Neural cell (in vitro differentiated cells): ENCODE measurements at regions not wholly inside any gene's neighbourhood (a gene's known extent, or its start where the extent isn't known, plus 50 kb on each side); places are given as distances from the start of the nearest gene placed in this dataset.

Source experiments
- H2AFZ ChIP-seq: fragments of 200-600, 300-800 bp; sonication (generic), shearing (Covaris generic); 2 replicates; pipeline ENCODE4 v1.6.0; 2014; ENCODE audit warnings: low read depth, mild to moderate bottlenecking, antibody characterized with exemption, low read length, moderate library complexity
- H3F3A ChIP-seq: fragments of 200-600 bp; shearing (Covaris generic); 2 replicates; pipeline ENCODE4 v1.6.1; 2016; ENCODE audit warnings: mild to moderate bottlenecking, moderate library complexity, mixed read lengths, antibody characterized with exemption, low read length; ENCODE audit not compliant: insufficient read depth, poor library complexity, severe bottlenecking
- H3K27ac ChIP-seq: fragments of 200-600, 300-800 bp; sonication (generic), shearing (Covaris generic); 2 replicates; pipeline ENCODE4 v1.5.1; 2014; ENCODE audit warnings: mild to moderate bottlenecking, low read length, moderate library complexity
- H3K27me3 ChIP-seq: fragments of 300-800, 200-600 bp; sonication (generic), shearing (Covaris generic); 2 replicates; pipeline ENCODE4 v1.6.0; 2014; ENCODE audit warnings: mild to moderate bottlenecking, low read depth, low read length, moderate library complexity; ENCODE audit not compliant: insufficient read depth
- H3K36me3 ChIP-seq: fragments of 300-800, 200-600 bp; sonication (generic), shearing (Covaris generic); 2 replicates; pipeline ENCODE4 v1.5.1; 2014; ENCODE audit warnings: mild to moderate bottlenecking, antibody characterized with exemption, low read length, moderate library complexity; ENCODE audit not compliant: insufficient read depth
- H3K4me2 ChIP-seq: fragments of 300-800, 200-600 bp; sonication (generic), shearing (Covaris generic); 2 replicates; pipeline ENCODE4 v1.6.0; 2014; ENCODE audit warnings: mild to moderate bottlenecking, low read length
- H3K4me3 ChIP-seq: fragments of 300-800, 200-600 bp; sonication (generic), shearing (Covaris generic); 2 replicates; pipeline ENCODE4 v1.5.1; 2014; ENCODE audit warnings: mild to moderate bottlenecking, low read length, moderate library complexity
- H3K79me2 ChIP-seq: fragments of 200-600 bp; shearing (Covaris generic); replicated peaks from 2 replicates; pipeline ENCODE4 v1.6.0; 2014; ENCODE audit warnings: mild to moderate bottlenecking, low read length, moderate library complexity; ENCODE audit not compliant: insufficient read depth
- H3K9ac ChIP-seq: fragments of 300-800, 200-600 bp; sonication (generic), shearing (Covaris generic); 2 replicates; pipeline ENCODE4 v1.6.1; 2016; ENCODE audit warnings: mild to moderate bottlenecking, low read length, mixed read lengths
- H3K9me2 ChIP-seq: fragments of 200-600 bp; shearing (Covaris generic); 2 replicates; pipeline ENCODE4 v1.6.1; 2016; ENCODE audit warnings: mild to moderate bottlenecking, low read length, mixed read lengths; ENCODE audit not compliant: insufficient read depth
- H3K9me3 ChIP-seq: fragments of 200-600, 300-800 bp; sonication (generic), shearing (Covaris generic); 2 replicates; pipeline ENCODE4 v1.6.1; 2016; ENCODE audit warnings: mild to moderate bottlenecking, mixed run types, low read length, moderate library complexity, mixed read lengths
- H4K20me1 ChIP-seq: fragments of 200-600 bp; shearing (Covaris generic); 2 replicates; pipeline ENCODE4 v1.6.1; 2016; ENCODE audit warnings: mild to moderate bottlenecking, mixed run types; ENCODE audit not compliant: insufficient read depth
- CTCF ChIP-seq: fragments of 450-650 bp; IDR thresholded peaks from 2 replicates; pipeline ENCODE4 v1.5.1; 2014; ENCODE audit warnings: antibody characterized with exemption, mild to moderate bottlenecking, moderate library complexity; ENCODE audit not compliant: poor library complexity, severe bottlenecking
- EP300 ChIP-seq: fragments of 450-650 bp; conservative IDR thresholded peaks from 2 replicates; pipeline ENCODE4 v1.6.1; 2014; ENCODE audit warnings: antibody characterized with exemption, mild to moderate bottlenecking, moderate library complexity; ENCODE audit not compliant: poor library complexity, severe bottlenecking
- EZH2 ChIP-seq: fragments of 200-600, 300-800 bp; shearing (Covaris generic), sonication (generic); IDR thresholded peaks from 2 replicates; pipeline ENCODE4 v1.6.1; 2014; ENCODE audit warnings: antibody characterized with exemption, low read length, borderline replicate concordance, mild to moderate bottlenecking; ENCODE audit not compliant: insufficient read depth, poor library complexity, severe bottlenecking
- POLR2AphosphoS5 ChIP-seq: IDR thresholded peaks from 2 replicates; pipeline ENCODE4 v1.6.1; 2012
- REST ChIP-seq: IDR thresholded peaks from 2 replicates; pipeline ENCODE4 v1.6.1; 2012; ENCODE audit warnings: borderline replicate concordance
- SMC3 ChIP-seq: fragments of 450-650 bp; conservative IDR thresholded peaks from 2 replicates; pipeline ENCODE4 v1.6.1; 2014; ENCODE audit warnings: antibody characterized with exemption, mild to moderate bottlenecking, moderate library complexity; ENCODE audit not compliant: poor library complexity

- no peak for TF ChIP-seq SMC3
These were observed 55.5 kb upstream of the ZNF354A start (continued) for GRCh38 chr5:178785999-178786398.

- Histone ChIP-seq H3K27ac (no peak overlapping the region), H3K36me3 (no peaks in the 10 kb centered on the region), H4K20me1 (no peaks in the 10 kb centered on the region), H3K4me3 (no peak overlapping the region), H3K4me2 (no peak overlapping the region), H2AFZ (no peak overlapping the region), H3K27me3 (no peaks in the 10 kb centered on the region), H3K9me3 (no peaks in the 10 kb centered on the region), H3F3A (no peaks in the 10 kb centered on the region), H3K9me2 (no peaks in the 10 kb centered on the region), H3K9ac (no peak overlapping the region), H3K79me2 (no peaks in the 10 kb centered on the region)
- no peak for TF ChIP-seq POLR2AphosphoS5
- TF ChIP-seq SMC3 = no peak
- TF ChIP-seq CTCF = no peak
These were observed 53.9 kb upstream of the ZNF354A start for GRCh38 chr5:178784391-178784790.

- H3K9me3 ChIP-seq = no peaks in the 10 kb centered on the region
- H3K79me2 ChIP-seq = no peaks in the 10 kb centered on the region
- no peaks in the 10 kb centered on the region for H3F3A ChIP-seq
- H3K9me2 ChIP-seq = no peaks in the 10 kb centered on the region
- H3K4me3 ChIP-seq = no peak overlapping the region
- H3K36me3 ChIP-seq = no peaks in the 10 kb centered on the region
- no peak overlapping the region for H2AFZ ChIP-seq
- no peaks in the 10 kb centered on the region for H3K27me3 ChIP-seq
- H3K4me2 ChIP-seq = no peak overlapping the region
- H3K9ac ChIP-seq = no peak overlapping the region
- H4K20me1 ChIP-seq = no peaks in the 10 kb centered on the region
- no peak for TF ChIP-seq EP300
- TF ChIP-seq POLR2AphosphoS5 = no peak
- no peak overlapping the region for H3K27ac ChIP-seq
These were observed 51.5 kb upstream of the ZNF354A start for GRCh38 chr5:178781936-178782335.

- Histone ChIP-seq H3K4me3 (no peak overlapping the region), H3K79me2 (no peaks in the 10 kb centered on the region), H3K9ac (no peak overlapping the region), H3F3A (no peaks in the 10 kb centered on the region), H3K36me3 (no peaks in the 10 kb centered on the region), H3K4me2 (no peak overlapping the region), H3K9me3 (no peaks in the 10 kb centered on the region), H4K20me1 (no peaks in the 10 kb centered on the region), H3K27me3 (no peaks in the 10 kb centered on the region), H3K27ac (no peak overlapping the region), H2AFZ (no peak overlapping the region), H3K9me2 (no peaks in the 10 kb centered on the region)
- no peak for TF ChIP-seq SMC3
- TF ChIP-seq REST = no peak
- TF ChIP-seq EZH2 = no peak
- TF ChIP-seq EP300 = no peak
These were observed 50.4 kb upstream of the ZNF354A start for GRCh38 chr5:178780581-178781498.
